SK-N-SH (cell line): ENCODE measurements at regions not wholly inside any gene's neighbourhood (a gene's known extent, or its start where the extent isn't known, plus 50 kb on each side); places are given as distances from the start of the nearest gene placed in this dataset.

Source experiments
- CTCF ChIA-PET: fragments of 300-600, 350-600 bp; formaldehyde crosslinking; extraction: SDS; loops from one replicate; lab custom pipeline; 2021; lab: Yijun Ruan, JAX
- POLR2A ChIA-PET: fragments of 350-600 bp; sonication (Branson Sonifier 250); formaldehyde crosslinking; extraction: SDS; loops from one replicate; lab custom pipeline; 2020; ENCODE audit warnings: antibody characterized with exemption, inconsistent platforms; lab: Yijun Ruan, JAX
- DNase-seq: peaks from one replicate; pipeline ENCODE4 v3.0.0; 2012
- H2AFZ ChIP-seq: fragments of 200-600 bp; sonication (generic); 2 replicates; pipeline ENCODE4 v1.8.1; 2016; ENCODE audit warnings: antibody characterized with exemption, mild to moderate bottlenecking, low read depth
- H3F3A ChIP-seq: fragments of 200-600 bp; sonication (generic); replicated peaks from 2 replicates; pipeline ENCODE3; 2016; ENCODE audit warnings: antibody characterized with exemption, mild to moderate bottlenecking; ENCODE audit not compliant: insufficient read depth
- H3K27ac ChIP-seq, 2 experiments: fragments of 200-500 bp in 1 of 2; fragments of 200-600 bp in 1 of 2; sonication (Bioruptor generic) in 1 of 2; sonication (generic), shearing (Covaris generic) in 1 of 2; 2 replicates each; pipeline versions ENCODE4 v1.5.1 to v1.6.1; 2014 to 2016; ENCODE audit warnings: low read depth in 2 of 2, inconsistent platforms in 1 of 2, low read length in 1 of 2, mild to moderate bottlenecking in 1 of 2, mixed read lengths in 1 of 2
- H3K27me3 ChIP-seq: fragments of 200-600 bp; sonication (generic), shearing (Covaris generic); 2 replicates; pipeline ENCODE4 v1.6.1; 2016; ENCODE audit warnings: mixed run types; ENCODE audit not compliant: insufficient read depth
- H3K36me3 ChIP-seq, 2 experiments: fragments of 200-500 bp in 1 of 2; fragments of 200-600 bp in 1 of 2; sonication (Bioruptor generic) in 1 of 2; sonication (generic) in 1 of 2; replicated peaks in 1 of 2; 2 replicates each; pipeline versions ENCODE3 to v1.5.1; 2014 to 2016; ENCODE audit warnings: low read length in 1 of 2, mild to moderate bottlenecking in 1 of 2; ENCODE audit not compliant: insufficient read depth in 2 of 2, control insufficient read depth in 1 of 2
- H3K4me1 ChIP-seq, 2 experiments: fragments of 200-500 bp in 1 of 2; fragments of 200-600 bp in 1 of 2; sonication (Bioruptor generic) in 1 of 2; sonication (generic), shearing (Covaris generic) in 1 of 2; 2 replicates each; pipeline versions ENCODE4 v1.5.1 to v1.6.1; 2014 to 2016; ENCODE audit warnings: low read depth in 1 of 2, low read length in 1 of 2, mixed run types in 1 of 2; ENCODE audit not compliant: insufficient read depth in 2 of 2, control insufficient read depth in 1 of 2
- H3K4me2 ChIP-seq: fragments of 200-600 bp; sonication (generic), shearing (Covaris generic); 2 replicates; pipeline ENCODE4 v1.6.1; 2017; ENCODE audit warnings: mixed run types
- H3K4me3 ChIP-seq, 2 experiments: fragments of 200-500 bp in 1 of 2; fragments of 200-600 bp in 1 of 2; sonication (Bioruptor generic) in 1 of 2; sonication (generic), shearing (Covaris generic) in 1 of 2; 2 replicates each; pipeline versions ENCODE4 v1.5.1 to v1.8.1; 2014 to 2016; ENCODE audit warnings: low read depth in 2 of 2, inconsistent platforms in 1 of 2, low read length in 1 of 2, mild to moderate bottlenecking in 1 of 2, mixed read lengths in 1 of 2, moderate library complexity in 1 of 2
- H3K79me2 ChIP-seq: fragments of 200-600 bp; sonication (generic); 2 replicates; pipeline ENCODE4 v1.8.1; 2017; ENCODE audit warnings: mild to moderate bottlenecking; ENCODE audit not compliant: insufficient read depth
- H3K9ac ChIP-seq: fragments of 200-600 bp; sonication (generic); 2 replicates; pipeline ENCODE4 v1.6.1; 2017; ENCODE audit warnings: mixed run types
- H3K9me2 ChIP-seq: fragments of 200-600 bp; sonication (generic); 2 replicates; pipeline ENCODE4 v1.6.1; 2017; ENCODE audit warnings: mixed run types
- H3K9me3 ChIP-seq: fragments of 200-600 bp; sonication (generic); 2 replicates; pipeline ENCODE4 v1.6.1; 2017; ENCODE audit warnings: mixed run types, mild to moderate bottlenecking, moderate library complexity
- H4K20me1 ChIP-seq: fragments of 200-600 bp; sonication (generic); 2 replicates; pipeline ENCODE4 v1.6.1; 2017; ENCODE audit warnings: mild to moderate bottlenecking, mixed run types; ENCODE audit not compliant: insufficient read depth
- CHD2 ChIP-seq: fragments of 150-350 bp; IDR thresholded peaks from 2 replicates; pipeline ENCODE4 v1.6.1; 2018; ENCODE audit warnings: low read length; ENCODE audit not compliant: partially characterized antibody
- FOXJ3 ChIP-seq: sonication (generic); formaldehyde crosslinking; IDR thresholded peaks from 2 replicates; pipeline ENCODE4 v1.5.1; 2020; ENCODE audit warnings: mild to moderate bottlenecking, missing genetic modification reagents
- FOXM1 ChIP-seq: IDR thresholded peaks from 2 replicates; pipeline ENCODE4 v1.4.0; 2012; ENCODE audit warnings: low read depth, mild to moderate bottlenecking
- GATA2 ChIP-seq: sonication (generic); formaldehyde crosslinking; IDR thresholded peaks from 2 replicates; pipeline ENCODE4 v1.5.0; 2020; ENCODE audit warnings: mild to moderate bottlenecking, missing genetic modification reagents
- JUND ChIP-seq: IDR thresholded peaks from 2 replicates; pipeline ENCODE4 v1.4.0; 2012
- MAX ChIP-seq: IDR thresholded peaks from 2 replicates; pipeline ENCODE4 v1.4.0; 2012; ENCODE audit warnings: low read depth
- MXI1 ChIP-seq: IDR thresholded peaks from 2 replicates; pipeline ENCODE4 v1.6.1; 2012; ENCODE audit warnings: mild to moderate bottlenecking, low read depth, low read length, improper control_type of control experiment
- NFIC ChIP-seq: IDR thresholded peaks from 2 replicates; pipeline ENCODE4 v1.4.0; 2012; ENCODE audit warnings: borderline replicate concordance
- NRF1 ChIP-seq: IDR thresholded peaks from 2 replicates; pipeline ENCODE4 v1.6.1; 2012; ENCODE audit warnings: low read depth, mild to moderate bottlenecking, low read length
- REST ChIP-seq: IDR thresholded peaks from 2 replicates; pipeline ENCODE4 v1.6.1; 2012; ENCODE audit warnings: mild to moderate bottlenecking, low read depth, low read length, moderate library complexity
- RFX5 ChIP-seq: IDR thresholded peaks from 2 replicates; pipeline ENCODE4 v1.6.1; 2012; ENCODE audit warnings: mild to moderate bottlenecking, improper control_type of control experiment, low read length
- TEAD4 ChIP-seq: IDR thresholded peaks from 2 replicates; pipeline ENCODE4 v1.4.0; 2012; ENCODE audit warnings: mild to moderate bottlenecking, borderline replicate concordance; ENCODE audit not compliant: insufficient read depth
- YY1 ChIP-seq: IDR thresholded peaks from 2 replicates; pipeline ENCODE4 v1.4.0; 2012; ENCODE audit warnings: low read depth, mild to moderate bottlenecking
- WGBS: methylation state at CpG from one replicate; pipeline ENCODE4 v1.1.6; 2017; ENCODE audit warnings: low lambda C conversion rate; 5-methylcytosine and 5-hydroxymethylcytosine counted together
- TF ChIP-seq, protein P1 (sequence below): IDR thresholded peaks from 2 replicates; pipeline ENCODE4 v1.4.0; 2012; ENCODE audit warnings: low read depth, borderline replicate concordance
- TF ChIP-seq, protein P2 (sequence below): IDR thresholded peaks from 2 replicates; pipeline ENCODE4; 2012

- no peaks in the 10 kb centered on the region for H4K20me1 ChIP-seq
- TF ChIP-seq, protein P1, sequence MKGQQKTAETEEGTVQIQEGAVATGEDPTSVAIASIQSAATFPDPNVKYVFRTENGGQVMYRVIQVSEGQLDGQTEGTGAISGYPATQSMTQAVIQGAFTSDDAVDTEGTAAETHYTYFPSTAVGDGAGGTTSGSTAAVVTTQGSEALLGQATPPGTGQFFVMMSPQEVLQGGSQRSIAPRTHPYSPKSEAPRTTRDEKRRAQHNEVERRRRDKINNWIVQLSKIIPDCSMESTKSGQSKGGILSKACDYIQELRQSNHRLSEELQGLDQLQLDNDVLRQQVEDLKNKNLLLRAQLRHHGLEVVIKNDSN = no peak
- no peak for TF ChIP-seq FOXJ3 (CRISPR knock-in tag)
- TF ChIP-seq CHD2 = no peak
- no peak for TF ChIP-seq NRF1
- no peak for TF ChIP-seq FOXM1
- TF ChIP-seq MAX = no peak
- no peak for TF ChIP-seq REST
- no peak for TF ChIP-seq TEAD4
- H3K36me3 ChIP-seq = no peaks in the 10 kb centered on the region
- no peak for DNase-seq
- no peaks in the 10 kb centered on the region; the same call in 1 of the 2 replicates for H3K27me3 ChIP-seq
- no peaks in the 10 kb centered on the region for H3K9me3 ChIP-seq
- H3K9ac ChIP-seq = no peak overlapping the region
- no peak overlapping the region for H3K4me2 ChIP-seq
- no peaks in the 10 kb centered on the region for H3K9me2 ChIP-seq
- peaks cover 0 to 26% of the 10 kb centered on the region in 2 experiments; a peak in 2 of 4 replicates for H3K4me1 ChIP-seq
- H2AFZ ChIP-seq = no peak overlapping the region
- H3F3A ChIP-seq = no peaks in the 10 kb centered on the region
- CTCF ChIA-PET = interaction anchor here (1.1 to 2.4 kb wide), 2 partner anchors 15 to 361 kb away, joined by 4 to 12 read pairs; no protein-coding TSS in a partner anchor
- no peaks in the 10 kb centered on the region for H3K79me2 ChIP-seq
- 64% methylated on average over 3 of the region's 3 CpGs for WGBS
- no peak overlapping the region for H3K4me3 ChIP-seq
- H3K27ac ChIP-seq = no peak overlapping the region
- POLR2A ChIA-PET = interaction anchor here (0.5 kb wide), 1 partner anchor 228 kb away, joined by 3 read pairs; no protein-coding TSS in a partner anchor
These were observed 156.5 kb downstream of the ANKRD60 start for GRCh38 chr20:58071991-58072390.

DNA sequence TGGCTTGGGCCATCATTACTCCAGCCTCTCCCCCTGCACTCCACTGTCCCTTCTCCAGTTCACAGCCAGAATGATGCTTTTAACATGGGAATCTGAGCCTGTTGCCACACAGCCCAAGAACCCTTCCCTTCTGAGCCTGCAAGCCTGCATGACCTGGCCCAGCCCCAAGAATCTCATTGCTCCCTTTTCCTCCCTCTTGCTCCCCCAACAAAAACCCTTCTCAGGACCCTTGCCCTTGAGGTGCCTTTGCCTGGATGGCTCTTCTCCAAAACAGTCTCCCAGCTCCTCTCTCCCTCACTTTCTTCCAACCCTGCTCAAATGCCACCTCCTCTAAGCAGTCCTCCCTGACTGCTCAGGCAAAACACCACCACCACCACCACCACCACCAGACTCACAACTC, 157.2 kb downstream of the ANKRD60 start:
- Histone ChIP-seq H2AFZ (no peak overlapping the region), H3K4me1 (peaks cover 0 to 23% of the 10 kb centered on the region in 2 experiments; a peak in 2 of 4 replicates), H3K4me3 (no peak overlapping the region), H4K20me1 (no peaks in the 10 kb centered on the region), H3K9me3 (no peaks in the 10 kb centered on the region), H3K9me2 (no peaks in the 10 kb centered on the region), H3K27ac (no peak overlapping the region), H3K9ac (no peak overlapping the region), H3F3A (no peaks in the 10 kb centered on the region), H3K79me2 (no peaks in the 10 kb centered on the region), H3K27me3 (no peaks in the 10 kb centered on the region; the same call in 1 of the 2 replicates), H3K36me3 (no peaks in the 10 kb centered on the region), H3K4me2 (no peak overlapping the region)
- DNase-seq = no peak
- TF ChIP-seq MAX = no peak
- TF ChIP-seq, protein P2, sequence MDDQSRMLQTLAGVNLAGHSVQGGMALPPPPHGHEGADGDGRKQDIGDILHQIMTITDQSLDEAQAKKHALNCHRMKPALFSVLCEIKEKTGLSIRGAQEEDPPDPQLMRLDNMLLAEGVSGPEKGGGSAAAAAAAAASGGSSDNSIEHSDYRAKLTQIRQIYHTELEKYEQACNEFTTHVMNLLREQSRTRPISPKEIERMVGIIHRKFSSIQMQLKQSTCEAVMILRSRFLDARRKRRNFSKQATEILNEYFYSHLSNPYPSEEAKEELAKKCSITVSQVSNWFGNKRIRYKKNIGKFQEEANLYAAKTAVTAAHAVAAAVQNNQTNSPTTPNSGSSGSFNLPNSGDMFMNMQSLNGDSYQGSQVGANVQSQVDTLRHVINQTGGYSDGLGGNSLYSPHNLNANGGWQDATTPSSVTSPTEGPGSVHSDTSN = no peak
- TF ChIP-seq YY1 = no peak
- no peak for TF ChIP-seq NFIC
- no peak for TF ChIP-seq JUND
- TF ChIP-seq GATA2 (CRISPR knock-in tag) = no peak
- no peak for TF ChIP-seq RFX5
- TF ChIP-seq MXI1 = no peak
- ChIA-PET CTCF (interaction anchor here (2.4 kb wide), 1 partner anchor 16 kb away, joined by 12 read pairs; no protein-coding TSS in a partner anchor), POLR2A (no interaction called here)
